ENCODE measurements at regions not wholly inside any gene's neighbourhood (a gene's known extent, or its start where the extent isn't known, plus 50 kb on each side); places are given as distances from the start of the nearest gene placed in this dataset.

DNA sequence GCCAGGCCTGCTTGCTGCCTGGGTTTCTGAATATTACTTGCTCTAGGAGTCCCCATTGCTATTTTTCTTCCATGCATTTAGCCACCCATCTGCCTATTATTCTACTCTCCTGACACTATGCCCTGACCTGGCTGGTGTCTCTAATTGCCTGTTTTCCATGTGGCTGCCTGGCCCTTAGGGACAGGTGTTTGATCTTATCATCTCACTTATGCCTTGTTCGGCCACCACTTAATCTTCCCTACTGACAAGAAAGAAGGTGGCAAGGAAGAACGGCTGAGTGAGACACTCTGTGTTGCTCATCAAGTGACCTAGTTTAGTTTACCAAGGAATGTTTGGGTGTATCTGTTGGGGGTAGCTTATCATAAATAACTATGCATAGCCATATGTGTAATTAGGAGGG, 50.4 kb upstream of the RAPH1 start:
- TF ChIP-seq, protein P1, sequence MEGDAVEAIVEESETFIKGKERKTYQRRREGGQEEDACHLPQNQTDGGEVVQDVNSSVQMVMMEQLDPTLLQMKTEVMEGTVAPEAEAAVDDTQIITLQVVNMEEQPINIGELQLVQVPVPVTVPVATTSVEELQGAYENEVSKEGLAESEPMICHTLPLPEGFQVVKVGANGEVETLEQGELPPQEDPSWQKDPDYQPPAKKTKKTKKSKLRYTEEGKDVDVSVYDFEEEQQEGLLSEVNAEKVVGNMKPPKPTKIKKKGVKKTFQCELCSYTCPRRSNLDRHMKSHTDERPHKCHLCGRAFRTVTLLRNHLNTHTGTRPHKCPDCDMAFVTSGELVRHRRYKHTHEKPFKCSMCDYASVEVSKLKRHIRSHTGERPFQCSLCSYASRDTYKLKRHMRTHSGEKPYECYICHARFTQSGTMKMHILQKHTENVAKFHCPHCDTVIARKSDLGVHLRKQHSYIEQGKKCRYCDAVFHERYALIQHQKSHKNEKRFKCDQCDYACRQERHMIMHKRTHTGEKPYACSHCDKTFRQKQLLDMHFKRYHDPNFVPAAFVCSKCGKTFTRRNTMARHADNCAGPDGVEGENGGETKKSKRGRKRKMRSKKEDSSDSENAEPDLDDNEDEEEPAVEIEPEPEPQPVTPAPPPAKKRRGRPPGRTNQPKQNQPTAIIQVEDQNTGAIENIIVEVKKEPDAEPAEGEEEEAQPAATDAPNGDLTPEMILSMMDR (conservative IDR thresholded peaks at IDR 0.05; ENCODE audit: low read length) = no peak
- no peak for TF ChIP-seq EZH2phosphoT487 (IDR thresholded peaks at IDR 0.05; ENCODE audit: borderline replicate concordance, low read depth, low read length)

Measured in OCI-LY7 (cell line).